ENCODE measurements at regions not wholly inside any gene's neighbourhood (a gene's known extent, or its start where the extent isn't known, plus 50 kb on each side); places are given as distances from the start of the nearest gene placed in this dataset.
"Not testable (repeated sequence)": the region's sequence is repeated elsewhere in the genome, so short reads cannot be mapped to it uniquely, and the experiment has no call there.

DNA sequence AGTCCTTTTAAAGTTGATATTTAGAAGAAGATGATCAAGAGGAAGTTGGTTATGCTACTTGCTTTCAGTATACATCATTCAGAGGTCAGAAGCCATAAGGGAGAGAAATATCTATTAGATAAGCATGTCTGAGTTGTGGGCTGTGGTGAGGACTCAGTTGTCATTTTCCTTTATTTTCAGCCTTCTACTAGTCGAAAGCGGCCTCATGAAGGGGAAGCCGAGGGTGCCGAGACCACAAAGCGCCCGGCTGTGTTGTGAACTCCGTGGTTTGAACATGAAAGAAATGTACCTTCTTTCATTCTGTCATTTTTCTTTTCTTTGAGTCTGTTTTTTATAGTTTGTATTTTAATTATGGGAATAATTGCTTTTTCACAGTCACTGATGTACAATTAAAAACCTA lies 624.8 kb downstream of the ZNF37A start:
- not testable (repeated sequence) for H3K27ac Mint-ChIP-seq (ENCODE audit: unreplicated experiment); H3K36me3 Mint-ChIP-seq (ENCODE audit: low read depth, unreplicated experiment); H3K9me3 Mint-ChIP-seq (ENCODE audit: unreplicated experiment); DNase-seq (ENCODE audit: low spot score); H3K4me1 Mint-ChIP-seq (ENCODE audit: unreplicated experiment); H3K4me3 Mint-ChIP-seq (ENCODE audit: unreplicated experiment); H3K27me3 Mint-ChIP-seq (ENCODE audit: unreplicated experiment)

DNA sequence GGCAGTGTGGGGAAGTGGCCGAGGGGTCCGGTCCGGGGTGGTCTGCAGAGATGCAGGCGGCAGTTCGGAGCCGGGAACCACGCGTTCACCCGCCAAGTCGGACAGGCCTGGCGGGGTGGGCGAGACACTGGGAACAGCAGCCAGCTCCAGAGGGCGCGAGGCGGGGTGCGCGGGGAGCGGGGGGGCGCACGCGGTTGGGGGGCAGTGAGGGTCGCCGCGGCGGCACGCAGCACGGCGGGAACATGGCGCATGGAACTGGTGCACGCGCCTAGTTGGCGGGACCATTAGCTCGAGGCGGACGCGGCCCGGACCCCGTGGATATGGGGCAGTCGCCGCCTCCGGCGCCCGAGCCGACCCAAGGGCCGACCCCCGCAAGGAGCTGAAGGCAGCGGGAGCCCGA lies 635.9 kb downstream of the ZNF37A start:
- Mint-ChIP-seq H3K9me3 (ENCODE audit: unreplicated experiment) (no peaks in the 10 kb centered on the region), H3K27ac (ENCODE audit: unreplicated experiment) (no peak overlapping the region), H3K27me3 (ENCODE audit: unreplicated experiment) (peaks cover 4% of the 10 kb centered on the region), H3K4me3 (ENCODE audit: unreplicated experiment) (no peak overlapping the region), H3K36me3 (ENCODE audit: low read depth, unreplicated experiment) (no peaks in the 10 kb centered on the region), H3K4me1 (ENCODE audit: unreplicated experiment) (no peaks in the 10 kb centered on the region)
- TF ChIP-seq, protein P1, sequence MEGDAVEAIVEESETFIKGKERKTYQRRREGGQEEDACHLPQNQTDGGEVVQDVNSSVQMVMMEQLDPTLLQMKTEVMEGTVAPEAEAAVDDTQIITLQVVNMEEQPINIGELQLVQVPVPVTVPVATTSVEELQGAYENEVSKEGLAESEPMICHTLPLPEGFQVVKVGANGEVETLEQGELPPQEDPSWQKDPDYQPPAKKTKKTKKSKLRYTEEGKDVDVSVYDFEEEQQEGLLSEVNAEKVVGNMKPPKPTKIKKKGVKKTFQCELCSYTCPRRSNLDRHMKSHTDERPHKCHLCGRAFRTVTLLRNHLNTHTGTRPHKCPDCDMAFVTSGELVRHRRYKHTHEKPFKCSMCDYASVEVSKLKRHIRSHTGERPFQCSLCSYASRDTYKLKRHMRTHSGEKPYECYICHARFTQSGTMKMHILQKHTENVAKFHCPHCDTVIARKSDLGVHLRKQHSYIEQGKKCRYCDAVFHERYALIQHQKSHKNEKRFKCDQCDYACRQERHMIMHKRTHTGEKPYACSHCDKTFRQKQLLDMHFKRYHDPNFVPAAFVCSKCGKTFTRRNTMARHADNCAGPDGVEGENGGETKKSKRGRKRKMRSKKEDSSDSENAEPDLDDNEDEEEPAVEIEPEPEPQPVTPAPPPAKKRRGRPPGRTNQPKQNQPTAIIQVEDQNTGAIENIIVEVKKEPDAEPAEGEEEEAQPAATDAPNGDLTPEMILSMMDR (IDR thresholded peaks at IDR 0.05; ENCODE audit: unreplicated experiment): no peak
- no peak for DNase-seq (ENCODE audit: low spot score)

- not testable (repeated sequence) for H3K4me3 Mint-ChIP-seq (ENCODE audit: unreplicated experiment); H3K36me3 Mint-ChIP-seq (ENCODE audit: low read depth, unreplicated experiment); H3K4me1 Mint-ChIP-seq (ENCODE audit: unreplicated experiment); DNase-seq (ENCODE audit: low spot score); H3K27ac Mint-ChIP-seq (ENCODE audit: unreplicated experiment); H3K9me3 Mint-ChIP-seq (ENCODE audit: unreplicated experiment)
- peaks cover 14% of the 10 kb centered on the region for H3K27me3 Mint-ChIP-seq (ENCODE audit: unreplicated experiment)
Observed at GRCh38 chr10:38736646-38737045, 642.5 kb downstream of the ZNF37A start.

DNA sequence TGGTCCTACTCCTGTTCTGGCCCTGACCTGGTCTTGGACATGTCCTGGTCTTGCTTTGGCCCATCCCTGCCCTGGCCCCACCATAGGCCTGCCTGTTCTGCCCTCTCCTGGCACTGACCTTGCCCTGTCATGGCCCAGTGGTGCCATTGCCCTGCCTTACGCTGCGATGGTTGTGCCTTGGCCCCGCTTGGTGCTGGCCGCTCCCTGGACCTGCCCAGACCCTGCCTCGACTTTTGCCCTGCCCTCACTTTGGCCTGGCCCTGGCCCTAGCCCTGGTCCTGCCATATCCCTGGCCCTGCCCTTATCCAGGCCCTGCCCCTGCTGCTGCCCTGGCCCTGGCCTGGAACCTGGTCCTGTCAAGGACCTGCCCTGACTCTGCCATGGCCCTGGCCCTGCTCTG lies 643.1 kb downstream of the ZNF37A start:
- H3K4me3 Mint-ChIP-seq (ENCODE audit: unreplicated experiment); H3K27ac Mint-ChIP-seq (ENCODE audit: unreplicated experiment); H3K36me3 Mint-ChIP-seq (ENCODE audit: low read depth, unreplicated experiment); H3K9me3 Mint-ChIP-seq (ENCODE audit: unreplicated experiment); H3K4me1 Mint-ChIP-seq (ENCODE audit: unreplicated experiment); DNase-seq (ENCODE audit: low spot score): not testable (repeated sequence)
- H3K27me3 Mint-ChIP-seq (ENCODE audit: unreplicated experiment): peaks cover 15% of the 10 kb centered on the region

GRCh38 chr10:38738011-38738410 lies 643.9 kb downstream of the ZNF37A start:
- H3K36me3 Mint-ChIP-seq (ENCODE audit: low read depth, unreplicated experiment); H3K27ac Mint-ChIP-seq (ENCODE audit: unreplicated experiment); H3K4me1 Mint-ChIP-seq (ENCODE audit: unreplicated experiment); H3K4me3 Mint-ChIP-seq (ENCODE audit: unreplicated experiment); DNase-seq (ENCODE audit: low spot score): not testable (repeated sequence)
- peaks cover 12% of the 10 kb centered on the region for H3K9me3 Mint-ChIP-seq (ENCODE audit: unreplicated experiment)
- H3K27me3 Mint-ChIP-seq (ENCODE audit: unreplicated experiment): peaks cover 17% of the 10 kb centered on the region

DNA sequence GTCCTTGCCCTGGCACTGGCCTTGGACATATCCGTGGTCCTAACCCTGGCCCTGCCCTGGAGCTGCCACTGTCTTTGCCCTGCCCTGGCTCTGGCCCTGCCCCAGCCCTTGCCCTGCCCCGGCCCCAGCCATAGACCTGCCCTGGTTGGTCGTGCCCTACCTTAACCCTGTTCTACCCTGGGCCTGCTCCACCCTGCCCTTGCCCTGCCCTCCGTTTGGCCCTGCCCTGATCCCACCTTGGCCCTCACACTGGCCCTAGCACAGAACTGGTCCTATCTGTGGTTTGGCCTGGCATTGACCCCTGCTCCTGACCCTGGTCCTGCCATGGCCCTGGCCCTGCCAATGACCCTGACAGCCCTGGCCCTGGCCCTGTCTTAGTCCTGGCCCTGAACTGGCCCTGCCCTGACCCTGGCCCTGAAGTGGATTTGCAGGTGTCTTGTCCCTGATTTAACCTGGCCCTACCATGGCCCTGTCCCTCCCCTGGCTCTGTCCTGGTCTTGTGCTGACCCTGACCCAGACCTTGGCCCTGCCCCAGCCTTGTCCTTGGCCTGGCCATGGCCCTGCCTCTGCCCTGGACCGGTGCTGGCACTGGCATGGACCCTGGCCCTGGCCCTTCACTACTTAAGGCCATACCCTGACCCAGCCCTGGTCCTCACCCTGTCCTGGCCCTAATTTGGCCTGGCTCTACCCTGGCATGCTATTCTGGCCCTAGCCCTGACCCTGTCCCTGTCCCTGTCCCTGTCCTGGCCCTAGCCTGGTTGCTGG lies 645.1 kb downstream of the ZNF37A start:
- not testable (repeated sequence) for H3K4me1 Mint-ChIP-seq (ENCODE audit: unreplicated experiment); H3K27ac Mint-ChIP-seq (ENCODE audit: unreplicated experiment); H3K4me3 Mint-ChIP-seq (ENCODE audit: unreplicated experiment); DNase-seq (ENCODE audit: low spot score); H3K36me3 Mint-ChIP-seq (ENCODE audit: low read depth, unreplicated experiment)
- Mint-ChIP-seq H3K9me3 (ENCODE audit: unreplicated experiment) (peaks cover 12% of the 10 kb centered on the region), H3K27me3 (ENCODE audit: unreplicated experiment) (peaks cover 17% of the 10 kb centered on the region)

GRCh38 chr10:38740102-38740501 lies 646.0 kb downstream of the ZNF37A start:
- peaks cover 4% of the 10 kb centered on the region for H3K36me3 Mint-ChIP-seq (ENCODE audit: low read depth, unreplicated experiment)
- H3K4me3 Mint-ChIP-seq (ENCODE audit: unreplicated experiment): peak overlapping the region; percentile 76
- H3K27ac Mint-ChIP-seq (ENCODE audit: unreplicated experiment): peak overlapping the region; percentile 70
- peaks cover 12% of the 10 kb centered on the region for H3K9me3 Mint-ChIP-seq (ENCODE audit: unreplicated experiment)
- H3K27me3 Mint-ChIP-seq (ENCODE audit: unreplicated experiment): peaks cover 17% of the 10 kb centered on the region
- TF ChIP-seq, protein P1 (IDR thresholded peaks at IDR 0.05; ENCODE audit: unreplicated experiment): no peak
- H3K4me1 Mint-ChIP-seq (ENCODE audit: unreplicated experiment): no peaks in the 10 kb centered on the region
- DNase-seq (ENCODE audit: low spot score): no peak
